ENCODE measurements at regions not wholly inside any gene's neighbourhood (a gene's known extent, or its start where the extent isn't known, plus 50 kb on each side); places are given as distances from the start of the nearest gene placed in this dataset.

DNA sequence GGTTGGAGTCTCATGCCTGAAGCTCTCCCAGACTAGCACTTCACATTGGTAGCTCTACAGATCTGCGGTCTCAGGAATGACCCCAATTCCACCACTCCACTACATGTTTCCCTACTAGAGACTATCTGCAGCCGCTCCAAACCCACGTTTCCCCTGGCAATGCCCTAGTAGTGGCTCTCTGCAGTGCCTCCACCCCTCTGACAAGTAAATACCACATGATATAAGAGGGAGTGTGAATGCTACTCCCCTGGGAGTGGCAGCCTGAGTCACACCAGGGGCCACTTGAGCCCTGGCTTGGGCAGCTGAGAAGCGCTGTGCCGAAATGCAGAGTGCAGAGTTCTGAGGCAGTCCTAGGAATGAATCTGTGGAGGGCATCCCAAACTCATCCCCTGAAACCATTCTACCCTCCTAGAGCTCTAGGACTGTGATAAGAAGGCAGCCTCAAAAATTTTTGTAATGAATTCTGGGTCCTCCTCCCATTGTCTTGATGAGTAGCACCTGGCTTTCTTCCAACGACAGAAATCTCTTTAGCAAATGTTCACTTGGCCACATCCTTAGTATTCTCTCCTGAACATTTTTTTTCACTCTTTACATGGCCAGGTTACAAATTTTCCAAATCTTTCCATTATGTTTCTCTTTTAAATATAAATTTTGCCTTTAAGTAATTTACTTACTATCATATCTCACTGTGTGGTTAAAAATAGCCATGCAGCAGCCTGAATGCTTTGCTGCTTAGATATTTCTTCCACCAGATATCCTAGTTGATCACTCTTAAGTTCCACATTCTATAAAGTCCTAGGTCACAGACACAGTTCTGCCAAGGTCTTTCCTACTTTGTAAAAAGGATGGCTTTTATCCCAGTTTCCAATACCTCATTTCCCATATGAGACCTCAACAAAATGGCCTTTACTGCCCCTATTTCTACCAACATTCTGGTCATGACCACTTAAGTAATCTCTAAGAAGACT lies 160.2 kb upstream of the CPEB2 start:
- Histone ChIP-seq H3K79me2 (ENCODE audit: control insufficient read depth in 1 of 2, insufficient read depth in 2 of 2, low read length in 2 of 2) (no peaks in the 10 kb centered on the region), H3K4me2 (ENCODE audit: insufficient read depth in 1 of 2, low read depth in 2 of 2, low read length in 2 of 2) (no peak overlapping the region), H2BK5ac (ENCODE audit: low read depth, low read length) (no peak overlapping the region), H3K27me3 (replicated peaks in 1 of 4; ENCODE audit: control insufficient read depth in 3 of 4, extremely low read depth in 1 of 4, insufficient read depth in 3 of 4, low read length in 3 of 4) (no peaks in the 10 kb centered on the region), H3K4me1 (replicated peaks in 1 of 4; ENCODE audit: control insufficient read depth in 3 of 4, insufficient read depth in 4 of 4, low read length in 3 of 4) (no peaks in the 10 kb centered on the region), H3K9ac (replicated peaks in 1 of 4; ENCODE audit: extremely low read depth in 1 of 4, low read depth in 3 of 4, low read length in 3 of 4) (no peak overlapping the region), H4K5ac (ENCODE audit: insufficient read length, low read depth, low read length) (no peak overlapping the region), H3K56ac (replicated peaks; ENCODE audit: insufficient read length, low read depth, low read length) (no peak overlapping the region), H2AFZ (ENCODE audit: low read length) (no peak overlapping the region; the same call in 1 of the 2 replicates), H2AK5ac (ENCODE audit: low read depth, low read length) (no peak overlapping the region), H3K23me2 (ENCODE audit: low read depth, low read length) (no peaks in the 10 kb centered on the region), H2BK120ac (replicated peaks; ENCODE audit: low read depth, low read length) (no peak overlapping the region), H3K4me3 (ENCODE audit: extremely low read depth in 1 of 4, insufficient read depth in 2 of 4, low read depth in 3 of 4, low read length in 4 of 4) (no peak overlapping the region), H4K20me1 (replicated peaks in 1 of 2; ENCODE audit: control insufficient read depth in 1 of 2, insufficient read depth in 2 of 2, low read length in 2 of 2) (no peaks in the 10 kb centered on the region), H2BK12ac (ENCODE audit: low read depth, low read length) (no peak overlapping the region), H4K8ac (ENCODE audit: extremely low read depth, insufficient read depth, low read length) (no peak overlapping the region), H2BK15ac (ENCODE audit: low read length) (no peak overlapping the region), H4K91ac (replicated peaks; ENCODE audit: insufficient read length, low read length) (no peak overlapping the region), H3K9me3 (ENCODE audit: insufficient read depth in 2 of 2, low read depth in 1 of 2, low read length in 1 of 2) (no peaks in the 10 kb centered on the region; a peak in 1 of 4 replicates), H3K23ac (ENCODE audit: insufficient read length) (no peak overlapping the region), H3K79me1 (ENCODE audit: low read depth, low read length) (no peaks in the 10 kb centered on the region), H3K14ac (ENCODE audit: insufficient read length) (no peak overlapping the region), H3K4ac (replicated peaks; ENCODE audit: insufficient read length, low read depth, low read length) (no peak overlapping the region), H3K18ac (ENCODE audit: extremely low read depth, low read length) (no peak overlapping the region), H3K27ac (ENCODE audit: low read depth, low read length) (no peak overlapping the region), H3K36me3 (ENCODE audit: control insufficient read depth in 2 of 4, insufficient read depth in 4 of 4, low read length in 3 of 4) (no peaks in the 10 kb centered on the region), H2BK20ac (ENCODE audit: low read length) (no peak overlapping the region)
- no peak for FAIRE-seq
- ChIA-PET CTCF (ENCODE audit: partially characterized antibody) (interaction anchor here (1.2 to 1.4 kb wide), 3 partner anchors 9 to 149 kb away, joined by 3 to 4 read pairs (median 3); no protein-coding TSS in a partner anchor), POLR2A (ENCODE audit: partially characterized antibody) (no interaction called here)
- WGBS, 2 experiments (ENCODE audit: extremely low coverage in 1 of 2, insufficient coverage in 1 of 2, insufficient read length in 1 of 2, insufficient replicate concordance in 2 of 2, low coverage in 1 of 2, low lambda C conversion rate in 2 of 2, missing lambda C conversion rate in 1 of 2), result 94% methylated on average over 6 of the region's 6 CpGs; no CpG with 5 or more reads in 1 of the 2 experiments
- DNase-seq (ENCODE audit: low read depth in 1 of 2, low spot score in 2 of 2), result no peak

Measured in H1 (cell line).